ENCODE measurements at regions not wholly inside any gene's neighbourhood (a gene's known extent, or its start where the extent isn't known, plus 50 kb on each side); places are given as distances from the start of the nearest gene placed in this dataset.
A peak's percentile ranks its signal among the peaks of the same experiment; 100 is the strongest.
"Not testable (repeated sequence)": the region's sequence is repeated elsewhere in the genome, so short reads cannot be mapped to it uniquely, and the experiment has no call there.

- no peak for DNase-seq
These were observed 178.8 kb downstream of the RPRM start for GRCh38 chr2:153299809-153300208.

GRCh38 chr2:153299217-153299616, 179.3 kb downstream of the RPRM start:
- no peak for DNase-seq

DNA sequence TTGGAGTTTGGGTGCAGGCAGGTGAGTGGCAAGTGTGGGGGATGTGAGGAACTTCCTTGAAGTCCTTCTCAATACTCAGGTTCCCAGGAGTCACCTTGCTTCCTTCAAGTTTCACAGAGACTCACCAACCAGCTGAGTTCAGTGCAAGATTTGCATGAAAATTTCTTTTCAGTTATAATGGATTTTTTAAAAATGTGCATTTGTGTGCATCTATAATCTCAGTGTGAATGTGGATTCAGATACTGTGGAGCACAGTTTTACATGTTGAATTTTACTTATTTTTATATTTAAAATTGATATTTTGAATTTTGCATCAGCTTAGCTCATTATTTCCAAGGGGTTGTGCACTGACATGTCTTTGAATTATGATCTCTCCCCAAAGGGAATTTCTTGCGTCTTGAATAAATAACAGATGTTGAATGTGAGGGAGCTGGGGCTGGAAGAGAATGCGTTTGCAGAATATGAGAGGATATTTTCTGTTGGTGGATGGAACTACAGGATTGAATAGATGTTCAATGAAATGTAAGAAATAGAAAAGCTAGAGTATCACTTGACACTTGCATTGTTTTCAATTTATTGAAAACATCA, 184.3 kb downstream of the RPRM start:
- no peak for DNase-seq

DNA sequence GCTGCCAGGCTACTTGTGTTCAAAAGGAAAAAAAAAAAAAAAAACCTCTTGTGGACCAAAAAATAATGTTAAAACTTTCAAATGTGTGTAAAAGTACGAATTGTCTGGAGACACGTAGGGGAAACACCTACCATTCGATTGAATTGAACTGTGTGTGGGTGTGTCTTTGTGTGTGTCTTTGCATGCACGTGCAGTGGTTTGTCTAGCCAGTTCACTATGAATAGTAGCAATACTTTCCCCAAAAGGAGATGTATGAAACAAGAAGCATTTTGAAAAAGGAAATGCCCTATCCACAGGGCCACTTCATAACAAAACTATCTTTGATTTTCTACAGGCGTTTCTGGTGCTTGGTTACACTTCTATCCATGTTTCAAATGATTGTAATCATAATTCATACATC, 186.8 kb downstream of the RPRM start:
- DNase-seq: no peak

DNA sequence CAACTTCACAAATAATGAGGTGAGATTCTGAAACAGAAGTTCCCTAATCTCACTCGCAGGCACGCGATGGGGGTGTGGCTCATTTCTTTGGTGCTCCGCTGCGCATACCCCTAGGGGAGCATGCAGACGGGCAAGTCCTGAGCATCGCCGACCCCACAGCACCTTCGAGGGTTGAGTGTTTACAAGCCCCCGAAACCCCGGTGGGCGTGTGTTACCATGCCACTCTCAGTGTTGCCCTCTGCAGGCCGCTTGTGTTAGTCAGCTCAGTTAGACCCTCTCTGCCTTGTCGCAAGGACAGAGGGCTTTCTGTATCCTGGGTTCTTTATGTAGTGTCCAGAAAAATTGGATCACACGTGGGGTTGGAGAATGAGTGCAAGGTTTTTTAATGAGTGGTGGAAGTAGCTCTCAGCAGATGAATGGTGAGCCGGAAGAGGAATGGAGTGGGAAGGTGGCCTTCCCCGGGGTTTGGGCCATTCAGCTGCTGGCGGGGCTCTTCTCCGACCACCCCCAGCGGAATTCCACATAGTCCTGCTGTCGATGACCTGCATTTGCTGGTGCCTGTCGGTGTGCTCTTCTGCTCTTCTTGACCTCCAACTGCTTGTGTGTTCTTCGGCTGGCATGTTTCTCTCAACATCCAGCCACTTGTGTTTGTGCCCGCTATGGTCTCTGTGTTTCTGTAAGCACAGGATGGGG, 191.3 kb downstream of the RPRM start:
- peak in 1 of 4 experiments; percentile 1 for DNase-seq

DNA sequence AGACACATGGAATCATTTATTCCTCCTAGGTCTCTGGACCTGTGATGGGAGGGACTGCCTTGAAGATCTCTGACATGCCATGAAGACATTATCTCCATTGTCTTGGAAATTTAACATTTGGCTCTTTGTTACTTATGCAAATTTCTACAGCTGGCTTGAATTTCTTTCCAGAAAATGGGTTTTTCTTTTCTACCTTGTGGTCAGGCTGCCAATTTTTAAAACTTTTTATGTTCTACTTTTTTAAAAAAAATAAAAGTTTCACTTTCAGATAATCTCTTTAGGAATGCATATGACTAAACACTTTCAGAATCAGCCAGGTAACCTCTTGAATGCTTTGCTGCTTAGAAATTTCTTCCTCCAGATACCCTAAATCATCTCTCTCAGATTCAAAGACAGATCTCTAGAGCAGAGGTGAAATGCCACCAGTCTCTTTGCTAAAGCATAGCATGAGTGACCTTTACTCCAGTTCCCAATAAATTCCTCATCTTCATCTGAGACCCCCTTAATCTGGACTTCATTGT, 209.6 kb downstream of the RPRM start:
- no peak for DNase-seq

GRCh38 chr2:153256876-153257275, 221.7 kb downstream of the RPRM start:
- DNase-seq: not testable (repeated sequence)

GRCh38 chr2:153246636-153247035, 231.9 kb downstream of the RPRM start:
- DNase-seq: not testable (repeated sequence)

DNA sequence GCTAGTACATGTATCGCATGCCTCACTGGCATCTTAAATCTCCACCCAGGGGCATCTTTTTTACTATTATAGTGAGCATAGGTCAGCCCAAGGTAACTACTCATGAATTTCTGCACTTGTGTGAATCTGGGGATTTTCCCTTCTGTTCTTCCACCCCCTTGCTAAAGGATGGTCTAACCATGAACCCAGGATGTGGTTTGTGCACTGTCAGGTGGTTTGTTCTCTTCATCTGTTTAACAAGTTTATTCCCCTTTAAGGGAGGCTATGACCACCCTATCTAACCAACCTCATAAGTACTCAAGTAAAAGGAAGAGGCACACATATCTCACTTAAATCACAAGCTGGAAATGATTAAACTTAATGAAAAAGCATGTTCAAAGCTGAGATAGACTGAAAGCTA, 243.0 kb downstream of the RPRM start:
- DNase-seq: no peak

GRCh38 chr2:153232464-153232863, 246.1 kb downstream of the RPRM start:
- DNase-seq: no peak

DNA sequence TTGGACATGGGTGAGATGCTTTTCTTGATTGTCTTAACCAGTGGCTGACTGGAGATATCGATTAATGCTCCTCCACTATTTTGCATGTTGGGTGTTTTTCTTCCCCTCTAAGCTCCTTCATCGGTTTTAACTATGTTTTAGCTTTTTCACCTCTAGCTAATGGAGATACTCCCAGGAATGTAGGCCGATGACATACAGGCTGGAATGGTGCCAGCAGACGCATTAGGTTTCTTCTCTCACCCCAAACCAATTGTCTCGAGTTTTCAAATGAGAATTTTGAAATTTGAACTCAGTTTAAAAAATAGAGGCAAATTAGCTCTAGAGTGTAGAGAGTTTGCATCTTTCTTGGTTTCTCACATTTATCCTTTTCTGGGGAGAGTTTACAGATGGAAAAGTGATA, 247.6 kb downstream of the RPRM start:
- DNase-seq: no peak

DNA sequence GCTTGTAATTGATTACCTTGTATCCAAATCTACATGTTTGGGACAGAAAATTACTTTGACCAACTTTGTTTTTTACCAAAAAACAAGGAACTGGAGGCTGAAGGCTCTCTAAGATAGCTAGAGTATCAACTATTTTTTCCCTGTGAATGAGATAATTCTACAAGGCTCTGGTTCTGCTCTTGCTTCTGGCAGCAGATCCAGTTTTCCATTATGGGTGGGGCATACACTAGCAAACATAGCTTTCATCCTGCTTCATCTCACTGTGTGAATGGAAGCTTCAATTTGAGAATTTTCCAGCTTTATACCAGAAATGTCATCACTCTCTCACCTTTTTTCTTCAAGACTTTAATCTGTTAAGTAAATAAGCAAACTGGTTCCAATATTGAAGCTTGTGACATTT, 249.7 kb downstream of the RPRM start:
- no peak for DNase-seq

DNA sequence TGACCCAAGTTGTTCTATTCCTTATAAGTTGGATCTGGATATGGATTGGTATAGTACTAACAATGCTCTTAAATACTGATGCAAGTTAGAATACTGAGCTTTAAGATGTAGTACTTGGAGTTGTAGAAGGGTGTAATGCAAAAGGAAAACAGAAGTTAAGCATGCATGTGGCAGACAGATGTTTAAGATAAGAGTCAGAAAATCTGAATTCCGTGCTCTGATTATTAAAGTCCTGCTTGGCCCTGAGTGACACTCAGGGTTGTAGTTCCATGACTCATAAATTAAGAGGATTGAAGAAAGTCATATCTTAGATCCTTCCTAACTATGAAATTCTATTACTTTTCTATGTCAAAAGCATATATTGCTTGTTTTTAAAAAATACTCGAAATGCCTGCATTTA, 250.6 kb downstream of the RPRM start:
- DNase-seq: no peak

DNA sequence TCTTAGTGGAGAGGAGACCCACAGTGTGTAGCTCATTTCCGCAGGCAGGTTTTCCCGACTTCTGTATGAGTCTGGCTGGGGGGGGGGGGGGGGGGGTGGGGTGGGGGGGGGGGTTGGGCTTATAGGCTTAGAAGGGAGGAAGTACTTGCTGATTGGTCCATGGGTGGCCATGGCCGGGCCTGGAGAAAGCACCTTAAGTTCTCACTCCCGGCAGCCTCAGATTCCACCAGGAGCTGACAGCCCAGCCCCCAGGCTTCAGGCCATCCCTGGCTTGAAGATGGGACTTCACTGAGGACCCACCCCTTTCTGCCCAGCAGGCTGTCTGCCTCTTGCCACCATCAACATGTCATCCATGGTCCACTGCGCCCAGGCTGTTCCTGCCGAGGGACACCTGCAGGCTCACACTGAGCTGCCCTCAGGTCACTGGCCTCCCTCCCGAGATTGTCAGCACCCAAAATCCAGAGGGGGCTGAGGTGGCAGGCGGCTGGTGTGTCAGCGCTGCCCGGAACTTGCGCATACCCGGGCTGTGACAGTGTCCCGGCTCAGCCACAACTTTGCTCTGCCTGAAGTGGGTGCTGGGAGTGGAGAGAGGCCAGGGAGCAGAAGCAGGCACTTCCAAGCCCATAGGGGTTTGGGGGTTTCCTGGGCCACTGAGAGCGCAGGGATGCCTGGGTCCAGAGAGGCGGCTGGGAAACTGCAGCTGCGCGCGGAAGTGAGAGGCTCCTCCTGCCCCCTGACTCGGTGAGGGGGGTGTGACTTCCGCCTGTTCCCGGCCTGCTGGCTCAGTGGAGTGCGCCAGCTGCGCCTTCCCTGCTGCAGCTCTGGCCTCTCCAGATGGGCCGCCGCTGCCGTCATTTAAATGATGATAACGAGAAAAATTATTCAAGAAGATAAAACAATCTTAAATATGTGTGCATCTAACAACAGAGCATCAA, 256.1 kb downstream of the RPRM start:
- DNase-seq: no peak

DNA sequence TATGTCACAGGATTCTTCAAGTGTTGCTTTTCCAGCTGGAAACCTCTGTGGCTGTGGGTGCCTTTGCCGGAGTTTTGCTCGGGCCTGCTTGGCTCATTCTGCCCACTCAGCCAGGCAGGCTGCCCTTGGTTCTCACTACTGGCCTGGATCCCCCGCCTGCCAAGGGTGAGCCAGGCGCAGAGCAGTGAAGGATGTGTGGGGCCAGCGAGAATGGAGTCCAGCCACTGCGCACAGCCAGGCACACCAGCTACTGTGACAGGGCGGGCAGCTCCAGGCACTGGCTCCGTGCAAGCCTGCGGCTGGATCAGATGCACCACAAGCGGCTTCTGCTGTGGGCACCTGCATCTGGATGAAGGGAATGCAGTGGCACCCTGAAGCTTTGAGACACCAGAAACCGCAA, 257.1 kb downstream of the RPRM start:
- DNase-seq: no peak

- DNase-seq: no peak
These were observed 257.5 kb downstream of the RPRM start for GRCh38 chr2:153221087-153221486.

DNA sequence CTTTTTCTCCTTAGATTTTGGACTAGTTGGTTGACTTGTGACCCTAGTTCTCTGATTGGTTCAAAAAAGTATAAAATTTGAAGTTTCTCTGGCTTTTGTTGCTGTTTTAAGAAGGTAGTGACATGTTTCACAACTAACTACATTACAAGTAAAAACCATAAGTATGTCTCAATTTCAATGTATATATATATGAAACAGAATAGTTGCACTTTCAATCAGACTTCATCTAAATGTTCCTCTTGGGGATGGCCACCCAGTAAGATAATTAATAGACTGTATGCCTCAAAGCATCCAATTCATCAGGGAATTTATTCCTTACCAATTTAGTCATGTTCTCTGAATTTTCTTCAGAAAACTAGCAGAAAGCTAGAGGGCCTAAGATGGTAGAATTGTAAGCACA, 259.7 kb downstream of the RPRM start:
- DNase-seq: no peak

DNA sequence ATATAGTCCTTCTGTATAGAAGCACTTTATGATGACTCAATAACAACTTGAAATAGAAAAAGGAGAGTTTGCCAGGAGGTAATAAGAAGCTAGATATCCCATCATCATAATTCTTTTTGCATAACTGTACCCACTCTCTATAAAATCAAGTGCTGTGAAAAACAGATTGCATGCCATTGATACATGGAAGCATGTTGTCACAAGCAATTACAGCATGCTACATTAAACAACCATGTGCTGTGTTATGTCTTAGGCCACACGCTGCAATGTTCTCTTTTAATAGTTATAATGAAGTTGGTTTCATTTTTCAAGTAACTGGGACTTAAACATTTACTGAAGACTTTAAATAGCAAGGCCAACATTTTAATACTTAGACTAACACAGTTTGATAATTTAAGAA, 264.2 kb downstream of the RPRM start:
- no peak for DNase-seq

DNA sequence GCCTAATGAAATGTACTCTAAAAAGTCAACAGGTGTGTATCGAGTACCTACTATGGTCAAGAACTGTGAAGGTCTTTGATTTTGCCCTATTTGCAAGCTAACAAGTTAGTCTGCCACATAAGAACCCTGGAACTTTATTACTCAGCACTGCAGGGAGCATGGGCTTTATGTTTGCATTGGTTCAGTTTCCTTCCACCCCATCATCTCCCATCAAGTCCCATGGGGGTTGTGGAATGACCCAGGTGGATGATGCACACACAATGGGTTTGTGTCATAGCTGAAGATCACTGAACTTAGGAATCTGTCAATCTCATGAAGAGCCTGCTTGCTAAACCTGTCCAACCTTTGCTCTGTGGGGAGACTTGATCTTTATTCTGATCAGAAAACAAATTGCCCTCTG, 265.5 kb downstream of the RPRM start:
- DNase-seq: no peak

- DNase-seq: no peak
These were observed 280.9 kb downstream of the RPRM start for GRCh38 chr2:153197402-153198386.

GRCh38 chr2:153196378-153197058, 282.0 kb downstream of the RPRM start:
- DNase-seq: no peak

DNA sequence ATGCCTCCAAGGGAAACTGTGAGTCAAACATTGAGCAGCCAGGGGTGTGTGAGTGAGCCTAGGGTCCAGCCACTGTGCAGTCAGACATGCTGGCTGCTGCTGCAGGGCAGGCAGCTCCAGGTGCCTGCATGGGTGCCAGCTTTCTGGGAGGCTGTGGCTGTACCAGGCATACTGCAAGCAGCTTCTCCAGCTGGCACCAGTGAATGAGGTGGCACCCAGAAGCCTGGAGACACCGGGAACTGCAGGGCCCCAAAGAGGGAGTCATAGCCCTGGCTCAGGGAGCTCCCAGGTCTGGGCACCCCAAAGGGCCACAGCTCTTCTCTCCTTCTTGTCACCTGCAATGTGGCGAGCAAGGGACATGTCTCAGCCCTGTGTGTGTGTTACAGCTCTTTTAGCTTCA, 283.2 kb downstream of the RPRM start:
- DNase-seq: no peak
